Peyer's patch (tissue), 4 donors: ENCODE measurements at regions not wholly inside any gene's neighbourhood (a gene's known extent, or its start where the extent isn't known, plus 50 kb on each side); places are given as distances from the start of the nearest gene placed in this dataset.

Source experiments
- DNase-seq, 3 donors: peaks; one replicate each; pipeline ENCODE4 v3.0.0-alpha.2; 2017 to 2019
- H3K27ac ChIP-seq, 4 donors: fragments of 200-600 bp; sonication (generic); one replicate each; pipeline ENCODE4 v1.5.1; 2016 to 2019
- H3K27me3 ChIP-seq, 2 donors: fragments of 200-600 bp; sonication (generic); one replicate each; pipeline ENCODE4 v1.5.1; 2019
- H3K36me3 ChIP-seq, 3 donors: fragments of 200-600 bp; sonication (generic); one replicate each; pipeline ENCODE4 v1.5.1; 2016 to 2019
- H3K4me1 ChIP-seq, 4 donors: fragments of 200-600 bp; sonication (generic); one replicate each; pipeline ENCODE4 v1.5.1; 2016 to 2019
- H3K4me3 ChIP-seq, 4 donors: fragments of 200-600 bp; sonication (generic); 1 replicate in 3 of 4; 2 replicates in 1 of 4; pipeline ENCODE4 v1.5.1; 2016 to 2019; ENCODE audit warnings: mild to moderate bottlenecking in 1 of 4
- H3K9me3 ChIP-seq, 4 donors: fragments of 200-600 bp; sonication (generic); one replicate each; pipeline ENCODE4 v1.5.1; 2016 to 2019; ENCODE audit warnings: mild to moderate bottlenecking in 1 of 4
- POLR2A ChIP-seq, 2 donors: fragments of 450-650 bp; IDR thresholded peaks; one replicate each; pipeline ENCODE4 v1.5.1; 2017; ENCODE audit warnings: antibody characterized with exemption in 2 of 2, mild to moderate bottlenecking in 2 of 2, moderate library complexity in 2 of 2
- TF ChIP-seq, protein P1 (sequence below), 6 experiments: fragments of 450-650 bp in 4 of 6; fragments of 200-600 bp in 2 of 6; sonication (generic) in 1 of 6; IDR thresholded peaks; one replicate each; pipeline ENCODE4 v1.5.1; 2017 to 2019; ENCODE audit warnings: antibody characterized with exemption in 6 of 6, mild to moderate bottlenecking in 3 of 6, moderate library complexity in 1 of 6

DNA sequence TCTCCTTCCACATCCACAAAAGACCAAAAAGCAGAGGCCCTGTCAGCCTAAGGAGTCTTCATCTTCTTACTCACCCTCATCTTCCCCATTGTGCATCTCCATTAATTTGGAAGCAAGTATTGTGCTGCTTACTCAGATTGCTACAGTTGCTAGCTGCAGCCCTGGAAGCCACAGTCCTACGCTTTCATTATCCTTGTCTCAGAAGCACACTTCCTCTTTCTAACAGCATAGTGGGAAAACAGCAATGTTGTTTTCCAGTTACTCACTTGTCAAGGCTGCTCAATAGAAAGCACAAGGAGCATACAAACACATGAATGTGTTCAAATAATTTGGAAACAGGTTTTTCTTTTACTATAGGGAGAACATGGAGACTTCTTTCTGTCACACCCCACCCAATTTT is 76.6 kb upstream of the RBM24 start:
- Histone ChIP-seq H3K4me3 (no peak overlapping the region), H3K27ac (no peak overlapping the region), H3K9me3 (no peaks in the 10 kb centered on the region), H3K4me1 (no peaks in the 10 kb centered on the region), H3K36me3 (no peaks in the 10 kb centered on the region), H3K27me3 (no peaks in the 10 kb centered on the region)
- DNase-seq = no peak
- TF ChIP-seq POLR2A (IDR thresholded peaks at IDR 0.05) = no peak
- TF ChIP-seq, protein P1, sequence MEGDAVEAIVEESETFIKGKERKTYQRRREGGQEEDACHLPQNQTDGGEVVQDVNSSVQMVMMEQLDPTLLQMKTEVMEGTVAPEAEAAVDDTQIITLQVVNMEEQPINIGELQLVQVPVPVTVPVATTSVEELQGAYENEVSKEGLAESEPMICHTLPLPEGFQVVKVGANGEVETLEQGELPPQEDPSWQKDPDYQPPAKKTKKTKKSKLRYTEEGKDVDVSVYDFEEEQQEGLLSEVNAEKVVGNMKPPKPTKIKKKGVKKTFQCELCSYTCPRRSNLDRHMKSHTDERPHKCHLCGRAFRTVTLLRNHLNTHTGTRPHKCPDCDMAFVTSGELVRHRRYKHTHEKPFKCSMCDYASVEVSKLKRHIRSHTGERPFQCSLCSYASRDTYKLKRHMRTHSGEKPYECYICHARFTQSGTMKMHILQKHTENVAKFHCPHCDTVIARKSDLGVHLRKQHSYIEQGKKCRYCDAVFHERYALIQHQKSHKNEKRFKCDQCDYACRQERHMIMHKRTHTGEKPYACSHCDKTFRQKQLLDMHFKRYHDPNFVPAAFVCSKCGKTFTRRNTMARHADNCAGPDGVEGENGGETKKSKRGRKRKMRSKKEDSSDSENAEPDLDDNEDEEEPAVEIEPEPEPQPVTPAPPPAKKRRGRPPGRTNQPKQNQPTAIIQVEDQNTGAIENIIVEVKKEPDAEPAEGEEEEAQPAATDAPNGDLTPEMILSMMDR (IDR thresholded peaks at IDR 0.05) = no peak

DNA sequence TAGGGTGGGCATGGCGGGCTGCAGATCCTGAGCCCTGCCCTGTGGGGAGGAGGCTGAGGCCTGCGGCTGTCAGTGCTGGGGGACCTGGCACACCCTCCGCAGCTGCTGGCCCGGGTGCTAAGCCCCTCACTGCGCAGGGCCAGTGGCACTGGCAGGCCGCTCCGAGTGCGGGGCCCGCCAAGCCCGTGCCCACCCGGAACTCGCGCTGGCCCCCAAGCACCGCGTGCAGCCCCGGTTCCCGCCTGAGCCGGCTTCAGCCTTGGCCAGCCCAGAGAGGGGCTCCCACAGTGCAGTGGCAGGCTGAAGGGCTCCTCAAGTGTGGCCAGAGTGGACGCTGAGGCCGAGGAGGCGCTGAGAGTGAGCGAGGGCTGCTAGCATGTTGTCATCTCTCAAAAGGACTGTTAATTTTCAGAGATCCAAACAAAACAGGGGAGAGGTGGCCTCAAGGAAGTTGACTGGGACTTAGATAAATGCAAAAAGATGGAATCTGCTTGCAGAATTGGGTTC is 74.5 kb upstream of the RBM24 start:
- TF ChIP-seq POLR2A (IDR thresholded peaks at IDR 0.05) = no peak
- TF ChIP-seq, protein P1 (IDR thresholded peaks at IDR 0.05) = no peak
- Histone ChIP-seq H3K9me3 (no peaks in the 10 kb centered on the region), H3K4me3 (no peak overlapping the region), H3K27ac (no peak overlapping the region), H3K36me3 (no peaks in the 10 kb centered on the region), H3K4me1 (no peaks in the 10 kb centered on the region), H3K27me3 (no peaks in the 10 kb centered on the region)
- DNase-seq = no peak

DNA sequence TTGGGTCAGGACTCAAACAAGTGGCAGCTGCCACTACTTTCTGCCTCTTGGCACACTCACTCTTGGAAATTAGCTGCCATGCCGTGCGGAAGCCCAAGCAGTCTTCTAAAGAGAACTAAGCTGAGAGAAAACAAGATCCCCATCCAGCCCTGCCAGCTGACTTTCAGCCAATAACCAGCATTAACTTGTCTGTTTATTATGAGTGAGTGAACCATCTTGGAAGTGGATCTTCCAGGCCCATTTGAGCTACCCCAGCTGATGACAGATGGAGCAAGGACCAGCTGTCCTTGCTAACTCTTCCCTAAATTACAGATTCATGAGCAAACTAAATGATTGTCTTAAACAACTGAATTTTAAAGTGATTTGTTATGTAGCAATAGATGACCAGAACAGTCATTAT is 73.9 kb upstream of the RBM24 start:
- peaks cover 0 to 2% (median 0%) of the 10 kb centered on the region in 4 donors for H3K4me1 ChIP-seq
- H3K27me3 ChIP-seq = no peaks in the 10 kb centered on the region
- no peaks in the 10 kb centered on the region for H3K36me3 ChIP-seq
- H3K27ac ChIP-seq = no peak overlapping the region
- TF ChIP-seq POLR2A (IDR thresholded peaks at IDR 0.05) = no peak
- TF ChIP-seq, protein P1 (IDR thresholded peaks at IDR 0.05) = no peak
- no peaks in the 10 kb centered on the region for H3K9me3 ChIP-seq
- H3K4me3 ChIP-seq = no peak overlapping the region
- DNase-seq = no peak

DNA sequence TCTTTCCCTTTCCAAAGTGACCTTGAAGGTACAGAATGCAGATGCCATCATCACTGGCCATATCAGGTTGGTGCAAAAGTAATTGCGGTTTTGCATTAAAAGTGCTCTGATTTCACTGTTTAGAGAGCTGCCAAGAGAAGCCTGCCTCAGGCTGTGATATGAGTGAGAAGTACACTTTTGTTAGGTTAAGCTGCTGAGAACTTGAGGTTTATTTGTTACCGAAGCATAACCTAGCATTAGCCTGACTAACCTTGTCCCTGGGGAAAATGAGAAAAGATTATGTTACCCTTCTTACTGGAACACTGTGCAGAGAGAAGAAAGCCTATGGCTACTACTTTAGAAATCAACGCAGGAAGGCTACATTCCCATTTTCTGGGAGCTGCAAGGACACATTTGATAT is 70.5 kb upstream of the RBM24 start:
- H3K9me3 ChIP-seq = no peaks in the 10 kb centered on the region
- no peak for TF ChIP-seq POLR2A (IDR thresholded peaks at IDR 0.05)
- TF ChIP-seq, protein P1 (IDR thresholded peaks at IDR 0.05) = no peak
- H3K27me3 ChIP-seq = no peaks in the 10 kb centered on the region
- H3K4me1 ChIP-seq = peaks cover 0 to 10% (median 0%) of the 10 kb centered on the region in 4 donors
- no peak for DNase-seq
- H3K27ac ChIP-seq = no peak overlapping the region
- H3K36me3 ChIP-seq = no peaks in the 10 kb centered on the region
- no peak overlapping the region for H3K4me3 ChIP-seq

DNA sequence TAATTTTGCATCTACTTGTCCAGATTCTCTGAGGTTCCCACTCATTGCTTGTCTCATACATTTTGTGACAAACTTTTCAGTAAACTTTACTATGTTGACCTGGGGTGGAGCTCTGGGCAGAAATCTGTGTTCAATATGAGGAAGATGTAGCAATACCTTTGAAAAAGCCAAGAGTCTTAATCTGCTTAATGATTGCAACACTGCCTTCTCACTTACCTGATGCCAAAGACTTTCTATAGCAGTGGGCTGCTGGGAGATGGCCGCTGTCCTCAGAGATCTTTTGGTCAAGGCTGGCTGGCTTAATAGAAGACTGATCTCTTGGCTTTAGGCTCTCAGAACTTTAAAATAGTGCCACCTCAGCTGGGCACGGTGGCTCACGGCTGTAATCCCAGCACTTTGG is 70.1 kb upstream of the RBM24 start:
- no peak overlapping the region for H3K4me3 ChIP-seq
- DNase-seq = no peak
- H3K9me3 ChIP-seq = no peaks in the 10 kb centered on the region
- H3K27me3 ChIP-seq = no peaks in the 10 kb centered on the region
- TF ChIP-seq POLR2A (IDR thresholded peaks at IDR 0.05) = no peak
- TF ChIP-seq, protein P1 (IDR thresholded peaks at IDR 0.05) = no peak
- H3K27ac ChIP-seq = no peak overlapping the region
- H3K4me1 ChIP-seq = peaks cover 0 to 10% (median 0%) of the 10 kb centered on the region in 4 donors
- no peaks in the 10 kb centered on the region for H3K36me3 ChIP-seq
